Mesendoderm (in vitro differentiated cells): ENCODE measurements at regions not wholly inside any gene's neighbourhood (a gene's known extent, or its start where the extent isn't known, plus 50 kb on each side); places are given as distances from the start of the nearest gene placed in this dataset.

ENCODE experiments used
- DNase-seq: peaks from one replicate; pipeline ENCODE4 v3.0.0; 2013
- H2AK5ac ChIP-seq: 2 replicates; pipeline ENCODE4 v1.6.1; 2013; ENCODE audit warnings: low read length, inconsistent platforms
- H2BK120ac ChIP-seq: 2 replicates; pipeline ENCODE4 v1.6.1; 2013; ENCODE audit warnings: low read depth, mild to moderate bottlenecking, low read length, moderate library complexity, mixed read lengths
- H2BK15ac ChIP-seq: replicated peaks from 2 replicates; pipeline ENCODE4 v1.6.1; 2013; ENCODE audit warnings: low read depth, mild to moderate bottlenecking, moderate library complexity
- H2BK5ac ChIP-seq: 2 replicates; pipeline ENCODE4 v1.6.1; 2013; ENCODE audit warnings: low read length, inconsistent platforms
- H3K18ac ChIP-seq: 2 replicates; pipeline ENCODE4 v1.6.1; 2013; ENCODE audit warnings: mild to moderate bottlenecking, low read length, mixed read lengths
- H3K23ac ChIP-seq: one replicate; pipeline ENCODE4 v1.6.1; 2013; ENCODE audit warnings: low read length
- H3K27ac ChIP-seq: 2 replicates; pipeline ENCODE4 v1.5.1; 2013; ENCODE audit warnings: low read depth, mild to moderate bottlenecking, inconsistent platforms, low read length, moderate library complexity
- H3K27me3 ChIP-seq: 2 replicates; pipeline ENCODE4 v1.6.1; 2013; ENCODE audit warnings: low read length, control low read depth, mild to moderate bottlenecking, inconsistent platforms; ENCODE audit not compliant: insufficient read depth, poor library complexity
- H3K36me3 ChIP-seq: 2 replicates; pipeline ENCODE4 v1.6.1; 2013; ENCODE audit warnings: low read length, inconsistent platforms; ENCODE audit not compliant: control insufficient read depth, insufficient read depth
- H3K4ac ChIP-seq: one replicate; pipeline ENCODE4 v1.6.1; 2013; ENCODE audit warnings: low read depth, mild to moderate bottlenecking, low read length, moderate library complexity
- H3K4me1 ChIP-seq: 2 replicates; pipeline ENCODE4 v1.6.1; 2013; ENCODE audit warnings: low read depth, low read length, inconsistent platforms; ENCODE audit not compliant: control insufficient read depth
- H3K4me2 ChIP-seq: 2 replicates; pipeline ENCODE4 v1.6.1; 2013; ENCODE audit warnings: low read length
- H3K4me3 ChIP-seq: 2 replicates; pipeline ENCODE4 v1.5.1; 2013; ENCODE audit warnings: mild to moderate bottlenecking, low read length
- H3K56ac ChIP-seq: one replicate; pipeline ENCODE4 v1.6.1; 2013; ENCODE audit warnings: low read length
- H3K79me1 ChIP-seq: 2 replicates; pipeline ENCODE4 v1.6.1; 2013; ENCODE audit warnings: low read length, inconsistent platforms
- H3K79me2 ChIP-seq: 2 replicates; pipeline ENCODE4 v1.6.1; 2013; ENCODE audit warnings: mild to moderate bottlenecking, low read length; ENCODE audit not compliant: control insufficient read depth, insufficient read depth
- H3K9ac ChIP-seq: 2 replicates; pipeline ENCODE4 v1.6.1; 2013; ENCODE audit warnings: low read length, inconsistent platforms
- H4K5ac ChIP-seq: one replicate; pipeline ENCODE4 v1.6.1; 2013; ENCODE audit warnings: low read length
- H4K8ac ChIP-seq: one replicate; pipeline ENCODE4 v1.6.1; 2013; ENCODE audit warnings: low read depth, mild to moderate bottlenecking, control low read depth, low read length, moderate library complexity
- WGBS: extraction: QIAGEN DNeasy Blood & Tissue Kit; methylation state at CpG from one replicate; pipeline ENCODE4 v1.1.7; 2013; ENCODE audit warnings: low lambda C conversion rate, missing lambda C conversion rate; ENCODE audit not compliant: insufficient coverage; ENCODE audit errors: extremely low coverage; 5-methylcytosine and 5-hydroxymethylcytosine counted together

DNA sequence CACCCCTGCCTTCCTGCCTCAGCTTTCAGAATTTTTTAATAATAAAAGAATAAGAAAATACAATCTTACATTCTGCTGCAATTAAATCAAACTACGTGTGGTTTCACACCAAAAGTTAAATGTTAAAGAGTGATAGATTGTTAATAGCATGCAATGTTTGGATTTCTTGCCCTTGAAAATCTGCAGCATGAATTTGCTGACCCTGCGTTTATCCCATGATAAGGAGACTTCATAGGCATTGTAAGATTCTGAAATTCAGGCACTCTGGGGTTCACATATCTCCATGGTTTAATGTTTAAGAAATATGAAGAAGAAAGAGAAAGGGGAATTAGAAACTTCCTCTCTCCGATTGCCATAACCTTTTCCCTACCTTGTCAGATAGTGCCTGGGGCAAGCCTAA lies 1616.2 kb upstream of the B3GALT2 start:
- DNase-seq, result no peak
- Histone ChIP-seq H3K4me1 (no peaks in the 10 kb centered on the region), H3K23ac (no peak overlapping the region), H3K18ac (no peak overlapping the region), H3K56ac (no peak overlapping the region), H3K79me2 (no peaks in the 10 kb centered on the region), H2BK5ac (no peak overlapping the region), H4K8ac (no peak overlapping the region), H2BK120ac (no peak overlapping the region), H3K4me3 (no peak overlapping the region), H3K36me3 (no peaks in the 10 kb centered on the region), H2AK5ac (no peak overlapping the region), H3K79me1 (no peaks in the 10 kb centered on the region), H3K4me2 (no peak overlapping the region), H4K5ac (no peak overlapping the region), H3K27me3 (no peaks in the 10 kb centered on the region), H3K27ac (no peak overlapping the region), H2BK15ac (no peak overlapping the region), H3K4ac (no peak overlapping the region), H3K9ac (no peak overlapping the region)
- no CpG with 5 or more reads among the region's 3 CpGs for WGBS

GRCh38 chr1:194795917-194796593 lies 1609.6 kb upstream of the B3GALT2 start:
- no peak overlapping the region for H3K9ac ChIP-seq
- H3K36me3 ChIP-seq, result no peaks in the 10 kb centered on the region
- H3K27ac ChIP-seq, result no peak overlapping the region
- no CpG with 5 or more reads among the region's 4 CpGs for WGBS
- H3K56ac ChIP-seq, result no peak overlapping the region
- H3K4me2 ChIP-seq, result no peak overlapping the region
- no peak for DNase-seq
- H2BK5ac ChIP-seq, result no peak overlapping the region
- no peak overlapping the region for H2AK5ac ChIP-seq
- no peaks in the 10 kb centered on the region for H3K4me1 ChIP-seq
- H3K79me1 ChIP-seq, result no peaks in the 10 kb centered on the region
- no peaks in the 10 kb centered on the region for H3K27me3 ChIP-seq
- no peak overlapping the region for H2BK120ac ChIP-seq
- H2BK15ac ChIP-seq, result no peak overlapping the region
- H4K5ac ChIP-seq, result no peak overlapping the region
- H3K18ac ChIP-seq, result no peak overlapping the region
- H3K79me2 ChIP-seq, result no peaks in the 10 kb centered on the region
- H4K8ac ChIP-seq, result no peak overlapping the region
- H3K4ac ChIP-seq, result no peak overlapping the region
- H3K4me3 ChIP-seq, result no peak overlapping the region
- no peak overlapping the region for H3K23ac ChIP-seq

- H3K9ac ChIP-seq, result no peak overlapping the region
- H3K56ac ChIP-seq, result no peak overlapping the region
- H3K79me2 ChIP-seq, result no peaks in the 10 kb centered on the region
- no CpG with 5 or more reads among the region's 3 CpGs for WGBS
- H2BK120ac ChIP-seq, result no peak overlapping the region
- H3K4me2 ChIP-seq, result no peak overlapping the region
- H2BK15ac ChIP-seq, result no peak overlapping the region
- no peaks in the 10 kb centered on the region for H3K27me3 ChIP-seq
- H3K4ac ChIP-seq, result no peak overlapping the region
- H3K27ac ChIP-seq, result no peak overlapping the region
- no peaks in the 10 kb centered on the region for H3K79me1 ChIP-seq
- no peak overlapping the region for H2BK5ac ChIP-seq
- no peak overlapping the region for H3K4me3 ChIP-seq
- no peak overlapping the region for H2AK5ac ChIP-seq
- H3K36me3 ChIP-seq, result no peaks in the 10 kb centered on the region
- no peak overlapping the region for H4K8ac ChIP-seq
- no peaks in the 10 kb centered on the region for H3K4me1 ChIP-seq
- no peak overlapping the region for H3K23ac ChIP-seq
- H3K18ac ChIP-seq, result no peak overlapping the region
- no peak overlapping the region for H4K5ac ChIP-seq
- DNase-seq, result no peak
Measured at GRCh38 chr1:194787001-194787400, 1600.6 kb upstream of the B3GALT2 start.

GRCh38 chr1:194786027-194786426 lies 1599.6 kb upstream of the B3GALT2 start:
- no peak overlapping the region for H2BK120ac ChIP-seq
- H3K4me3 ChIP-seq, result no peak overlapping the region
- no peaks in the 10 kb centered on the region for H3K27me3 ChIP-seq
- H2BK15ac ChIP-seq, result no peak overlapping the region
- no peak overlapping the region for H4K5ac ChIP-seq
- no peak overlapping the region for H3K56ac ChIP-seq
- H3K9ac ChIP-seq, result no peak overlapping the region
- no peak overlapping the region for H4K8ac ChIP-seq
- DNase-seq, result no peak
- H2BK5ac ChIP-seq, result no peak overlapping the region
- H3K79me2 ChIP-seq, result no peaks in the 10 kb centered on the region
- H3K27ac ChIP-seq, result no peak overlapping the region
- no peaks in the 10 kb centered on the region for H3K36me3 ChIP-seq
- H3K79me1 ChIP-seq, result no peaks in the 10 kb centered on the region
- WGBS, result no CpG with 5 or more reads among the region's 4 CpGs
- H3K4me2 ChIP-seq, result no peak overlapping the region
- no peak overlapping the region for H2AK5ac ChIP-seq
- no peak overlapping the region for H3K4ac ChIP-seq
- no peak overlapping the region for H3K23ac ChIP-seq
- H3K4me1 ChIP-seq, result no peaks in the 10 kb centered on the region
- no peak overlapping the region for H3K18ac ChIP-seq

- no peak overlapping the region for H2BK5ac ChIP-seq
- no CpG with 5 or more reads among the region's 3 CpGs for WGBS
Measured at GRCh38 chr1:194776657-194777056, 1590.2 kb upstream of the B3GALT2 start.

GRCh38 chr1:194774535-194774934 lies 1588.1 kb upstream of the B3GALT2 start:
- Histone ChIP-seq H2AK5ac (no peak overlapping the region), H3K4me3 (no peak overlapping the region), H4K8ac (no peak overlapping the region), H3K56ac (no peak overlapping the region), H3K79me1 (no peaks in the 10 kb centered on the region), H4K5ac (no peak overlapping the region), H3K27me3 (no peaks in the 10 kb centered on the region), H3K9ac (no peak overlapping the region), H3K79me2 (no peaks in the 10 kb centered on the region), H3K36me3 (no peaks in the 10 kb centered on the region), H2BK15ac (no peak overlapping the region), H2BK5ac (no peak overlapping the region), H3K4ac (no peak overlapping the region), H3K18ac (no peak overlapping the region), H3K23ac (no peak overlapping the region), H3K27ac (no peak overlapping the region), H3K4me2 (no peak overlapping the region), H3K4me1 (no peaks in the 10 kb centered on the region), H2BK120ac (no peak overlapping the region)
- no peak for DNase-seq
- WGBS, result no CpG with 5 or more reads among the region's 2 CpGs

More at GRCh38 chr1:194776657-194777056, 1590.2 kb upstream of the B3GALT2 start:
- no peak overlapping the region for H2AK5ac ChIP-seq
- H3K4me3 ChIP-seq, result no peak overlapping the region
- no peak overlapping the region for H2BK15ac ChIP-seq
- H3K36me3 ChIP-seq, result no peaks in the 10 kb centered on the region
- no peak overlapping the region for H3K56ac ChIP-seq
- H3K27ac ChIP-seq, result no peak overlapping the region
- no peaks in the 10 kb centered on the region for H3K27me3 ChIP-seq
- no peaks in the 10 kb centered on the region for H3K79me2 ChIP-seq
- no peak overlapping the region for H3K4ac ChIP-seq
- H4K8ac ChIP-seq, result no peak overlapping the region
- H3K18ac ChIP-seq, result no peak overlapping the region
- H3K9ac ChIP-seq, result no peak overlapping the region
- H3K4me1 ChIP-seq, result no peaks in the 10 kb centered on the region
- no peak overlapping the region for H3K23ac ChIP-seq
- no peak overlapping the region for H3K4me2 ChIP-seq
- H4K5ac ChIP-seq, result no peak overlapping the region
- no peaks in the 10 kb centered on the region for H3K79me1 ChIP-seq
- H2BK120ac ChIP-seq, result no peak overlapping the region
- no peak for DNase-seq
